DND-41 (cell line): ENCODE measurements at regions not wholly inside any gene's neighbourhood (a gene's known extent, or its start where the extent isn't known, plus 50 kb on each side); places are given as distances from the start of the nearest gene placed in this dataset.

Experiments used
- EZH2 ChIP-seq: IDR thresholded peaks from 3 replicates; pipeline ENCODE4 v1.6.1; 2012; ENCODE audit warnings: borderline replicate concordance, low read depth, mild to moderate bottlenecking, moderate library complexity, low read length, inconsistent platforms; ENCODE audit not compliant: severe bottlenecking
- TF ChIP-seq, protein P1 (sequence below): IDR thresholded peaks from 2 replicates; pipeline ENCODE4 v1.5.1; 2012; ENCODE audit warnings: borderline replicate concordance, low read length, moderate library complexity, mild to moderate bottlenecking; ENCODE audit not compliant: poor library complexity, severe bottlenecking; ENCODE audit errors: extremely low read depth

DNA sequence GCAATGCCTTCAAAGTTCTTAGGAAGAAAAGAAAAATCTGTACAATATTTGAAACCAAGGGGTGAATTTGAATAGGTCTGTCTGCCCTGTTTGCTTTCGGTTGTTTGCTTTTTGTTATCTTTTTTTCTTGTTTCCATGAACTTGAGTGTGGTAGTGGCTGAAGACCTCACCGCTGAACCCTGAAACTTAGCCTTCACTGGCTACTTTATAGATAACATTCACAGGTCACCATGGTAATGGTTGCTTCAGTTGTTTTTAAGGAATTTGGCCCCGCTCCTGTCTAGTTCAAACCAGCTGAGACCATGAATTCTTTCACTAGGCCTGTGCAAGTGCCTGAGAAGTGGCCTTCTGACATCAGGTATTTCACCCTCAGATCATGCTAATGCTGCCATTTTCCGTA is 137.0 kb upstream of the PMFBP1 start:
- TF ChIP-seq, protein P1, sequence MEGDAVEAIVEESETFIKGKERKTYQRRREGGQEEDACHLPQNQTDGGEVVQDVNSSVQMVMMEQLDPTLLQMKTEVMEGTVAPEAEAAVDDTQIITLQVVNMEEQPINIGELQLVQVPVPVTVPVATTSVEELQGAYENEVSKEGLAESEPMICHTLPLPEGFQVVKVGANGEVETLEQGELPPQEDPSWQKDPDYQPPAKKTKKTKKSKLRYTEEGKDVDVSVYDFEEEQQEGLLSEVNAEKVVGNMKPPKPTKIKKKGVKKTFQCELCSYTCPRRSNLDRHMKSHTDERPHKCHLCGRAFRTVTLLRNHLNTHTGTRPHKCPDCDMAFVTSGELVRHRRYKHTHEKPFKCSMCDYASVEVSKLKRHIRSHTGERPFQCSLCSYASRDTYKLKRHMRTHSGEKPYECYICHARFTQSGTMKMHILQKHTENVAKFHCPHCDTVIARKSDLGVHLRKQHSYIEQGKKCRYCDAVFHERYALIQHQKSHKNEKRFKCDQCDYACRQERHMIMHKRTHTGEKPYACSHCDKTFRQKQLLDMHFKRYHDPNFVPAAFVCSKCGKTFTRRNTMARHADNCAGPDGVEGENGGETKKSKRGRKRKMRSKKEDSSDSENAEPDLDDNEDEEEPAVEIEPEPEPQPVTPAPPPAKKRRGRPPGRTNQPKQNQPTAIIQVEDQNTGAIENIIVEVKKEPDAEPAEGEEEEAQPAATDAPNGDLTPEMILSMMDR: no peak
- TF ChIP-seq EZH2: no peak
